Amygdala (tissue), 56 donors: ENCODE measurements at regions not wholly inside any gene's neighbourhood (a gene's known extent, or its start where the extent isn't known, plus 50 kb on each side); places are given as distances from the start of the nearest gene placed in this dataset.

Experiments used
- DNase-seq, 56 donors: peaks; one replicate each; lab custom pipeline; 2025; lab: John Stamatoyannopoulos, UW

- DNase-seq: no peak
Measured at GRCh38 chr7:46363688-46364087, 442.6 kb upstream of the IGFBP3 start.

- DNase-seq: no peak
Measured at GRCh38 chr7:46360811-46361210, 439.7 kb upstream of the IGFBP3 start.

- DNase-seq: no peak
Measured at GRCh38 chr7:46360296-46360695, 439.2 kb upstream of the IGFBP3 start.

- DNase-seq: no peak
Measured at GRCh38 chr7:46357851-46358250, 436.8 kb upstream of the IGFBP3 start.

GRCh38 chr7:46357290-46357689, 436.2 kb upstream of the IGFBP3 start:
- DNase-seq: no peak

GRCh38 chr7:46356371-46356770, 435.3 kb upstream of the IGFBP3 start:
- DNase-seq: no peak

- DNase-seq: no peak
Measured at GRCh38 chr7:46355331-46355730, 434.3 kb upstream of the IGFBP3 start.

GRCh38 chr7:46352004-46352954, 431.2 kb upstream of the IGFBP3 start:
- DNase-seq: peak in 4 of 56 donors; percentile 5 to 16 (median 10)

- no peak for DNase-seq
Measured at GRCh38 chr7:46349490-46349889, 428.4 kb upstream of the IGFBP3 start.

- DNase-seq: no peak
Measured at GRCh38 chr7:46344533-46344932, 423.5 kb upstream of the IGFBP3 start.

- DNase-seq: no peak
Measured at GRCh38 chr7:46343802-46344201, 422.7 kb upstream of the IGFBP3 start.

GRCh38 chr7:46322937-46323336, 401.9 kb upstream of the IGFBP3 start:
- no peak for DNase-seq

- DNase-seq: no peak
Measured at GRCh38 chr7:46321556-46322205, 400.6 kb upstream of the IGFBP3 start.

- no peak for DNase-seq
Measured at GRCh38 chr7:46320956-46321355, 399.9 kb upstream of the IGFBP3 start.

GRCh38 chr7:46319841-46320240, 398.8 kb upstream of the IGFBP3 start:
- no peak for DNase-seq

- DNase-seq: no peak
Measured at GRCh38 chr7:46318276-46318675, 397.2 kb upstream of the IGFBP3 start.

- no peak for DNase-seq
Measured at GRCh38 chr7:46317256-46317655, 396.2 kb upstream of the IGFBP3 start.

- no peak for DNase-seq
Measured at GRCh38 chr7:46315891-46316290, 394.8 kb upstream of the IGFBP3 start.

GRCh38 chr7:46301677-46302076, 380.6 kb upstream of the IGFBP3 start:
- no peak for DNase-seq

GRCh38 chr7:46297515-46297914, 376.4 kb upstream of the IGFBP3 start:
- DNase-seq: no peak

GRCh38 chr7:46296526-46296925, 375.5 kb upstream of the IGFBP3 start:
- DNase-seq: no peak

- DNase-seq: no peak
Measured at GRCh38 chr7:46294381-46294780, 373.3 kb upstream of the IGFBP3 start.
